OCI-LY1 (cell line): ENCODE measurements at regions not wholly inside any gene's neighbourhood (a gene's known extent, or its start where the extent isn't known, plus 50 kb on each side); places are given as distances from the start of the nearest gene placed in this dataset.

Experiments used
- H2AFZ ChIP-seq: fragments of 200-600 bp; sonication (generic), shearing (Covaris generic); 2 replicates; pipeline ENCODE4 v1.6.0; 2014; ENCODE audit warnings: antibody characterized with exemption, mild to moderate bottlenecking, low read length
- H3F3A ChIP-seq: fragments of 200-600 bp; sonication (generic), shearing (Covaris generic); 2 replicates; pipeline ENCODE4 v1.6.0; 2014; ENCODE audit warnings: mild to moderate bottlenecking, antibody characterized with exemption, low read length, moderate library complexity; ENCODE audit not compliant: insufficient read depth
- H3K27ac ChIP-seq: fragments of 200-600 bp; sonication (generic); 2 replicates; pipeline ENCODE4 v1.5.1; 2014; ENCODE audit warnings: low read length, mixed run types, mild to moderate bottlenecking, low read depth; ENCODE audit not compliant: poor library complexity, severe bottlenecking
- H3K27me3 ChIP-seq: fragments of 200-600 bp; sonication (generic); 2 replicates; pipeline ENCODE4 v1.6.0; 2014; ENCODE audit warnings: antibody characterized with exemption, mild to moderate bottlenecking, low read length, moderate library complexity; ENCODE audit not compliant: insufficient read depth
- H3K36me3 ChIP-seq: fragments of 200-600 bp; sonication (generic); 2 replicates; pipeline ENCODE4 v1.6.1; 2014; ENCODE audit warnings: mild to moderate bottlenecking, antibody characterized with exemption, low read length, moderate library complexity, mixed read lengths; ENCODE audit not compliant: insufficient read depth
- H3K4me1 ChIP-seq: fragments of 200-600 bp; sonication (generic); 2 replicates; pipeline ENCODE4 v1.5.1; 2014; ENCODE audit warnings: mild to moderate bottlenecking, low read length, moderate library complexity; ENCODE audit not compliant: insufficient read depth, severe bottlenecking
- H3K4me2 ChIP-seq: fragments of 200-600 bp; sonication (generic), shearing (Covaris generic); 2 replicates; pipeline ENCODE4 v1.6.1; 2014; ENCODE audit warnings: low read length
- H3K4me3 ChIP-seq: fragments of 200-600 bp; sonication (generic); 2 replicates; pipeline ENCODE4 v1.5.1; 2014; ENCODE audit warnings: low read length, low read depth, mild to moderate bottlenecking, mixed read lengths; ENCODE audit not compliant: poor library complexity, severe bottlenecking
- H3K79me2 ChIP-seq: fragments of 200-600 bp; shearing (Covaris generic); 2 replicates; pipeline ENCODE4 v1.6.1; 2016; ENCODE audit warnings: mixed run types, low read length, mixed read lengths; ENCODE audit not compliant: insufficient read depth
- H3K9ac ChIP-seq: fragments of 200-600 bp; sonication (generic), shearing (Covaris generic); 2 replicates; pipeline ENCODE4 v1.6.1; 2014; ENCODE audit warnings: mild to moderate bottlenecking, low read length, mixed read lengths
- H3K9me2 ChIP-seq: fragments of 200-600 bp; sonication (generic), shearing (Covaris generic); 2 replicates; pipeline ENCODE4 v1.6.1; 2014; ENCODE audit warnings: low read depth, mild to moderate bottlenecking, low read length, mixed read lengths
- H3K9me3 ChIP-seq: fragments of 200-600 bp; shearing (Covaris generic); 2 replicates; pipeline ENCODE4 v1.6.1; 2014; ENCODE audit warnings: low read length, mixed read lengths
- H4K20me1 ChIP-seq: fragments of 200-600 bp; sonication (generic), shearing (Covaris generic); 2 replicates; pipeline ENCODE4 v1.6.0; 2016; ENCODE audit warnings: mild to moderate bottlenecking, low read length; ENCODE audit not compliant: insufficient read depth
- CTCF ChIP-seq: fragments of 200-600 bp; sonication (generic), shearing (Covaris generic); IDR thresholded peaks from 2 replicates; pipeline ENCODE4 v1.5.1; 2017; ENCODE audit warnings: mild to moderate bottlenecking, antibody characterized with exemption, low read length, moderate library complexity, mixed read lengths
- EZH2 ChIP-seq: fragments of 200-600 bp; sonication (generic), shearing (Covaris generic); IDR thresholded peaks from 2 replicates; pipeline ENCODE4 v1.8.0; 2017; ENCODE audit warnings: borderline replicate concordance, mixed run types, mild to moderate bottlenecking, antibody characterized with exemption, low read length, moderate library complexity, mixed read lengths

GRCh38 chr6:15073883-15074465 is 171.9 kb upstream of the JARID2 start:
- H3K9me3 ChIP-seq = no peaks in the 10 kb centered on the region
- no peak overlapping the region for H3K4me2 ChIP-seq
- H3K9ac ChIP-seq = no peak overlapping the region
- no peak overlapping the region for H2AFZ ChIP-seq
- H3K27me3 ChIP-seq = no peaks in the 10 kb centered on the region
- no peaks in the 10 kb centered on the region for H3K4me1 ChIP-seq
- TF ChIP-seq CTCF (no peak), EZH2 (no peak)
- H3K27ac ChIP-seq = no peak overlapping the region
- H3K79me2 ChIP-seq = no peaks in the 10 kb centered on the region
- H4K20me1 ChIP-seq = no peaks in the 10 kb centered on the region
- H3K4me3 ChIP-seq = no peak overlapping the region
- no peaks in the 10 kb centered on the region for H3F3A ChIP-seq
- no peaks in the 10 kb centered on the region for H3K9me2 ChIP-seq
- no peaks in the 10 kb centered on the region for H3K36me3 ChIP-seq

- H3K4me3 ChIP-seq = no peak overlapping the region
- no peak overlapping the region for H3K27ac ChIP-seq
- no peak overlapping the region for H3K9ac ChIP-seq
- no peak for TF ChIP-seq CTCF
- TF ChIP-seq EZH2 = no peak
- H3K36me3 ChIP-seq = no peaks in the 10 kb centered on the region
- no peak overlapping the region for H2AFZ ChIP-seq
- no peaks in the 10 kb centered on the region for H3F3A ChIP-seq
- H4K20me1 ChIP-seq = no peaks in the 10 kb centered on the region
- no peaks in the 10 kb centered on the region for H3K4me1 ChIP-seq
- H3K79me2 ChIP-seq = no peaks in the 10 kb centered on the region
- no peaks in the 10 kb centered on the region for H3K9me2 ChIP-seq
- no peak overlapping the region for H3K4me2 ChIP-seq
- H3K9me3 ChIP-seq = no peaks in the 10 kb centered on the region
- no peaks in the 10 kb centered on the region for H3K27me3 ChIP-seq
Observed at GRCh38 chr6:15074806-15075205, 171.1 kb upstream of the JARID2 start.

GRCh38 chr6:15076565-15076964 is 169.3 kb upstream of the JARID2 start:
- no peak overlapping the region for H3K4me2 ChIP-seq
- no peak overlapping the region for H3K27ac ChIP-seq
- no peaks in the 10 kb centered on the region for H3K9me2 ChIP-seq
- H2AFZ ChIP-seq = no peak overlapping the region
- H3F3A ChIP-seq = no peaks in the 10 kb centered on the region
- H4K20me1 ChIP-seq = no peaks in the 10 kb centered on the region
- H3K79me2 ChIP-seq = no peaks in the 10 kb centered on the region
- H3K9ac ChIP-seq = no peak overlapping the region
- TF ChIP-seq EZH2 = no peak
- no peak for TF ChIP-seq CTCF
- no peak overlapping the region for H3K4me3 ChIP-seq
- no peaks in the 10 kb centered on the region for H3K27me3 ChIP-seq
- H3K9me3 ChIP-seq = no peaks in the 10 kb centered on the region
- no peaks in the 10 kb centered on the region for H3K36me3 ChIP-seq
- H3K4me1 ChIP-seq = no peaks in the 10 kb centered on the region
